Vagina (tissue), 2 donors: ENCODE measurements at regions not wholly inside any gene's neighbourhood (a gene's known extent, or its start where the extent isn't known, plus 50 kb on each side); places are given as distances from the start of the nearest gene placed in this dataset.

Experiments
- DNase-seq, 2 donors: peaks; one replicate each; pipeline ENCODE4 v3.0.0-alpha.2; 2017; ENCODE audit errors: extremely low spot score in 2 of 2
- H3K27ac ChIP-seq: fragments of 200-600 bp; sonication (generic); one replicate; pipeline ENCODE4 v1.5.1; 2019
- H3K27me3 ChIP-seq: fragments of 200-600 bp; sonication (generic); one replicate; pipeline ENCODE4 v1.5.1; 2019
- H3K36me3 ChIP-seq, 2 donors: fragments of 200-600 bp; sonication (generic); one replicate each; pipeline ENCODE4 v1.5.1; 2017 to 2019
- H3K4me1 ChIP-seq: fragments of 200-600 bp; sonication (generic); one replicate; pipeline ENCODE4 v1.5.1; 2019
- H3K4me3 ChIP-seq, 2 donors: fragments of 200-600 bp; sonication (generic); 1 replicate in 1 of 2; 2 replicates in 1 of 2; pipeline ENCODE4 v1.5.1; 2016 to 2019
- H3K9me3 ChIP-seq: fragments of 200-600 bp; sonication (generic); one replicate; pipeline ENCODE4 v1.5.1; 2019
- CTCF ChIP-seq, 3 experiments: fragments of 450-650 bp in 2 of 3; fragments of 200-600 bp in 1 of 3; sonication (generic) in 1 of 3; IDR thresholded peaks; one replicate each; pipeline ENCODE4 v1.5.1; 2017 to 2019; ENCODE audit warnings: antibody characterized with exemption in 3 of 3, mild to moderate bottlenecking in 2 of 3, moderate library complexity in 2 of 3
- POLR2A ChIP-seq, 2 donors: fragments of 450-650 bp; IDR thresholded peaks; one replicate each; pipeline ENCODE4 v1.6.1; 2017; ENCODE audit warnings: antibody characterized with exemption in 2 of 2, mild to moderate bottlenecking in 2 of 2, moderate library complexity in 2 of 2
- POLR2AphosphoS5 ChIP-seq, 2 donors: sonication (generic); formaldehyde crosslinking; IDR thresholded peaks; one replicate each; pipeline ENCODE4 v1.9.0; 2017; ENCODE audit warnings: antibody characterized with exemption in 2 of 2, mild to moderate bottlenecking in 2 of 2, low read depth in 1 of 2; ENCODE audit not compliant: insufficient read depth in 1 of 2
- intact Hi-C: fragments of 100-400 bp; cut with DNase I; formaldehyde crosslinking; loops from one replicate; pipeline ENCODE4 v1.15.1; 2023

GRCh38 chr12:63307849-63308248 is 156.8 kb upstream of the AVPR1A start:
- H3K9me3 ChIP-seq, result no peaks in the 10 kb centered on the region
- no peak for DNase-seq
- H3K4me3 ChIP-seq, result no peak overlapping the region
- H3K27ac ChIP-seq, result peak overlapping the region; percentile 36
- H3K36me3 ChIP-seq, result no peaks in the 10 kb centered on the region
- H3K27me3 ChIP-seq, result no peaks in the 10 kb centered on the region
- no peak for TF ChIP-seq CTCF (IDR thresholded peaks at IDR 0.05)
- TF ChIP-seq POLR2A (IDR thresholded peaks at IDR 0.05), result no peak
- no peak for TF ChIP-seq POLR2AphosphoS5 (IDR thresholded peaks at IDR 0.05; ENCODE audit: insufficient read depth in 1 of 2, low read depth in 1 of 2)
- intact Hi-C loops, result no loop called here
- peaks cover 5% of the 10 kb centered on the region for H3K4me1 ChIP-seq

- peaks cover 5% of the 10 kb centered on the region for H3K4me1 ChIP-seq
These were observed 155.2 kb upstream of the AVPR1A start for GRCh38 chr12:63305901-63306875.

GRCh38 chr12:63304887-63305316 is 153.9 kb upstream of the AVPR1A start:
- H3K4me3 ChIP-seq, result no peak overlapping the region
- TF ChIP-seq CTCF (IDR thresholded peaks at IDR 0.05) (no peak), POLR2AphosphoS5 (IDR thresholded peaks at IDR 0.05; ENCODE audit: insufficient read depth in 1 of 2, low read depth in 1 of 2) (no peak), POLR2A (IDR thresholded peaks at IDR 0.05) (no peak)
- H3K36me3 ChIP-seq, result no peaks in the 10 kb centered on the region
- DNase-seq, result no peak
- H3K27ac ChIP-seq, result no peak overlapping the region
- peaks cover 5% of the 10 kb centered on the region for H3K4me1 ChIP-seq
- intact Hi-C loops, result no loop called here
- no peaks in the 10 kb centered on the region for H3K9me3 ChIP-seq
- H3K27me3 ChIP-seq, result no peaks in the 10 kb centered on the region

More at GRCh38 chr12:63305901-63306875, 155.2 kb upstream of the AVPR1A start:
- TF ChIP-seq CTCF (IDR thresholded peaks at IDR 0.05) (no peak), POLR2AphosphoS5 (IDR thresholded peaks at IDR 0.05; ENCODE audit: insufficient read depth in 1 of 2, low read depth in 1 of 2) (peak in 1 of 2 donors; percentile 9), POLR2A (IDR thresholded peaks at IDR 0.05) (no peak)
- Histone ChIP-seq H3K4me3 (no peak overlapping the region), H3K36me3 (no peaks in the 10 kb centered on the region), H3K27me3 (no peaks in the 10 kb centered on the region), H3K27ac (peak overlapping the region; percentile 20), H3K9me3 (no peaks in the 10 kb centered on the region)
- DNase-seq, result no peak
- intact Hi-C loops, result no loop called here

- intact Hi-C loops, result no loop called here
- H3K27ac ChIP-seq, result no peak overlapping the region
- H3K4me1 ChIP-seq, result peaks cover 5% of the 10 kb centered on the region
These were observed 152.0 kb upstream of the AVPR1A start for GRCh38 chr12:63302941-63303536.

More at GRCh38 chr12:63302941-63303536, 152.0 kb upstream of the AVPR1A start:
- TF ChIP-seq POLR2A (IDR thresholded peaks at IDR 0.05), result no peak
- no peak for TF ChIP-seq POLR2AphosphoS5 (IDR thresholded peaks at IDR 0.05; ENCODE audit: insufficient read depth in 1 of 2, low read depth in 1 of 2)
- no peak for TF ChIP-seq CTCF (IDR thresholded peaks at IDR 0.05)
- Histone ChIP-seq H3K9me3 (no peaks in the 10 kb centered on the region), H3K4me3 (no peak overlapping the region), H3K36me3 (no peaks in the 10 kb centered on the region), H3K27me3 (no peaks in the 10 kb centered on the region)
- no peak for DNase-seq
